B cell (primary cell): ENCODE measurements at regions not wholly inside any gene's neighbourhood (a gene's known extent, or its start where the extent isn't known, plus 50 kb on each side); places are given as distances from the start of the nearest gene placed in this dataset.

Experiments
- ATAC-seq: fragments of 200-7000 bp; cut with Tn5 transposase; one replicate; pipeline ENCODE4 v1.10.0; 2021; ENCODE audit warnings: low read depth, mild to moderate bottlenecking, moderate number of reproducible peaks, moderate library complexity
- CTCF ChIA-PET: fragments of 350-600 bp; sonication (Branson Sonifier 250); formaldehyde crosslinking; loops from one replicate; lab custom pipeline; 2021; ENCODE audit warnings: antibody characterized with exemption, inconsistent platforms; lab: Charles Lee
- POLR2A ChIA-PET: fragments of 350-600 bp; sonication (Branson Sonifier 250); formaldehyde crosslinking; loops from one replicate; lab custom pipeline; 2021; ENCODE audit warnings: antibody characterized with exemption; lab: Charles Lee
- DNase-seq: peaks from one replicate; pipeline ENCODE4 v3.0.0; 2013
- H2AFZ ChIP-seq: 2 replicates; pipeline ENCODE4 v1.6.1; 2012; ENCODE audit warnings: mild to moderate bottlenecking, low read depth, low read length; ENCODE audit not compliant: insufficient read depth, poor library complexity, severe bottlenecking
- H3K27ac ChIP-seq, 2 donors: 1 replicate in 1 of 2; 2 replicates in 1 of 2; pipeline ENCODE4 v1.5.1; 2012 to 2013; ENCODE audit warnings: low read length in 2 of 2, mild to moderate bottlenecking in 2 of 2, moderate library complexity in 1 of 2
- H3K27me3 ChIP-seq, 4 experiments: fragments of 200-600 bp in 1 of 4; sonication (generic) in 1 of 4; replicated peaks in 1 of 4; 1 replicate in 2 of 4; 2 replicates in 2 of 4; pipeline versions ENCODE4 v1.6.1 to v1.7.0; 2013 to 2016; ENCODE audit warnings: low read length in 3 of 4, mild to moderate bottlenecking in 2 of 4, mixed read lengths in 1 of 4, moderate library complexity in 1 of 4; ENCODE audit not compliant: insufficient read depth in 4 of 4, control insufficient read depth in 3 of 4; ENCODE audit errors: control extremely low read depth in 1 of 4
- H3K36me3 ChIP-seq, 2 experiments: replicated peaks in 1 of 2; 1 replicate in 1 of 2; 2 replicates in 1 of 2; pipeline versions ENCODE4 v1.6.1 to v1.7.1; 2013; ENCODE audit warnings: low read length in 1 of 2; ENCODE audit not compliant: insufficient read depth in 2 of 2, control insufficient read depth in 1 of 2; ENCODE audit errors: control extremely low read depth in 1 of 2, extremely low read depth in 1 of 2
- H3K4me1 ChIP-seq, 2 donors: fragments of 200-600 bp in 1 of 2; sonication (generic) in 1 of 2; 1 replicate in 1 of 2; 2 replicates in 1 of 2; pipeline versions ENCODE4 v1.5.1 to v1.6.1; 2013 to 2017; ENCODE audit warnings: low read length in 2 of 2; ENCODE audit not compliant: control insufficient read depth in 2 of 2, insufficient read depth in 2 of 2
- H3K4me2 ChIP-seq: replicated peaks from 2 replicates; pipeline ENCODE3; 2012; ENCODE audit warnings: mild to moderate bottlenecking, low read depth, low read length; ENCODE audit not compliant: poor library complexity, severe bottlenecking
- H3K4me3 ChIP-seq, 5 experiments: fragments of 200-600 bp in 1 of 5; sonication (generic) in 1 of 5; 1 replicate in 3 of 5; 2 replicates in 2 of 5; pipeline versions ENCODE4 v1.5.1 to v1.7.0; 2011 to 2016; ENCODE audit warnings: low read length in 4 of 5, mild to moderate bottlenecking in 4 of 5, low read depth in 2 of 5, control low read depth in 1 of 5, moderate library complexity in 1 of 5; ENCODE audit not compliant: insufficient read depth in 1 of 5; ENCODE audit errors: control extremely low read depth in 1 of 5, extremely low read depth in 1 of 5
- H3K79me2 ChIP-seq: fragments of 200-600 bp; sonication (generic); one replicate; pipeline ENCODE4 v1.6.0; 2016; ENCODE audit warnings: low read length; ENCODE audit not compliant: control insufficient read depth, insufficient read depth
- H3K9ac ChIP-seq: fragments of 200-600 bp; sonication (generic); 2 replicates; pipeline ENCODE4 v1.6.1; 2017; ENCODE audit warnings: mild to moderate bottlenecking, low read length, moderate library complexity
- H3K9me3 ChIP-seq, 3 donors: one replicate each; pipeline versions ENCODE4 v1.6.1 to v1.7.1; 2013; ENCODE audit warnings: low read length in 2 of 3; ENCODE audit not compliant: control insufficient read depth in 2 of 3, insufficient read depth in 1 of 3; ENCODE audit errors: control extremely low read depth in 1 of 3
- H4K20me1 ChIP-seq: 2 replicates; pipeline ENCODE4 v1.6.0; 2012; ENCODE audit warnings: mild to moderate bottlenecking, low read length; ENCODE audit not compliant: insufficient read depth, control insufficient read depth, poor library complexity, severe bottlenecking
- H3K27ac Mint-ChIP-seq: one replicate; pipeline ENCODE4 v1.8.0; 2021; ENCODE audit warnings: mixed read lengths
- H3K27me3 Mint-ChIP-seq: one replicate; pipeline ENCODE4 v1.8.0; 2021; ENCODE audit warnings: mixed read lengths
- H3K4me1 Mint-ChIP-seq: one replicate; pipeline ENCODE4 v1.8.0; 2021; ENCODE audit warnings: mixed read lengths
- H3K4me3 Mint-ChIP-seq: one replicate; pipeline ENCODE4 v1.8.0; 2021; ENCODE audit warnings: mixed read lengths
- H3K9me3 Mint-ChIP-seq: one replicate; pipeline ENCODE4 v1.8.0; 2022; ENCODE audit warnings: mixed read lengths; ENCODE audit not compliant: insufficient read depth
- EZH2 ChIP-seq: IDR thresholded peaks from 2 replicates; pipeline ENCODE4 v1.6.1; 2012; ENCODE audit warnings: borderline replicate concordance, low read depth, mild to moderate bottlenecking, moderate library complexity, low read length; ENCODE audit not compliant: insufficient read depth, poor library complexity, severe bottlenecking
- WGBS: methylation state at CpG from one replicate; pipeline ENCODE4 v1.1.5; 2013; ENCODE audit warnings: missing lambda C conversion rate; ENCODE audit not compliant: insufficient coverage; 5-methylcytosine and 5-hydroxymethylcytosine counted together
- intact Hi-C: fragments of 100-400 bp; cut with micrococcal nuclease; formaldehyde crosslinking; loops from one replicate; pipeline ENCODE4 v1.10.0; 2022
- TF ChIP-seq, protein P1 (sequence below): fragments of 200-600 bp; IDR thresholded peaks from one replicate; pipeline ENCODE4 v1.8.0; 2022; ENCODE audit warnings: antibody characterized with exemption, mild to moderate bottlenecking

DNA sequence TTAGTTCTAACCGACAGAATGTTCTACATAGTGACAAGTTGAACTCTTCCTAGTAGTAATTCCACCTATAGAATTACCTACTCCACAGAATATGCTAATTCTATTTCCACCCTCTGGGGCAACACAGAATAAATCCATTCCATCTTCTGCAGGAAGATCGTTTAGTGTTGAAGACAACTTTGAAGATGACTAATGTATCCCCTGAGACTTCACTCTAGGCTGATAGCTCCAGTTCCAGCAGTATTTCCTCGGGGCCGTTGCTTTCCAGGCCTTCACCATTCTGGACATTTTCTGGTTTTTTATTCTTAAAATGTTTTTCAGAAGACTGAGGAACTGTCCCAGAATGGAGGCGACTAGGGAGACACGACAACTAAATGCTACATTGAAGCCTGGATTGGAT, 61.0 kb upstream of the CSF1 start:
- TF ChIP-seq, protein P1, sequence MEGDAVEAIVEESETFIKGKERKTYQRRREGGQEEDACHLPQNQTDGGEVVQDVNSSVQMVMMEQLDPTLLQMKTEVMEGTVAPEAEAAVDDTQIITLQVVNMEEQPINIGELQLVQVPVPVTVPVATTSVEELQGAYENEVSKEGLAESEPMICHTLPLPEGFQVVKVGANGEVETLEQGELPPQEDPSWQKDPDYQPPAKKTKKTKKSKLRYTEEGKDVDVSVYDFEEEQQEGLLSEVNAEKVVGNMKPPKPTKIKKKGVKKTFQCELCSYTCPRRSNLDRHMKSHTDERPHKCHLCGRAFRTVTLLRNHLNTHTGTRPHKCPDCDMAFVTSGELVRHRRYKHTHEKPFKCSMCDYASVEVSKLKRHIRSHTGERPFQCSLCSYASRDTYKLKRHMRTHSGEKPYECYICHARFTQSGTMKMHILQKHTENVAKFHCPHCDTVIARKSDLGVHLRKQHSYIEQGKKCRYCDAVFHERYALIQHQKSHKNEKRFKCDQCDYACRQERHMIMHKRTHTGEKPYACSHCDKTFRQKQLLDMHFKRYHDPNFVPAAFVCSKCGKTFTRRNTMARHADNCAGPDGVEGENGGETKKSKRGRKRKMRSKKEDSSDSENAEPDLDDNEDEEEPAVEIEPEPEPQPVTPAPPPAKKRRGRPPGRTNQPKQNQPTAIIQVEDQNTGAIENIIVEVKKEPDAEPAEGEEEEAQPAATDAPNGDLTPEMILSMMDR: no peak
- no peak for TF ChIP-seq EZH2
- Histone ChIP-seq H4K20me1 (no peaks in the 10 kb centered on the region), H3K27me3 (no peaks in the 10 kb centered on the region), H3K4me2 (no peak overlapping the region), H3K4me1 (no peaks in the 10 kb centered on the region), H3K79me2 (no peaks in the 10 kb centered on the region), H3K27ac (no peak overlapping the region), H3K9ac (no peak overlapping the region), H3K9me3 (no peaks in the 10 kb centered on the region), H2AFZ (no peak overlapping the region), H3K4me3 (no peak overlapping the region), H3K36me3 (no peaks in the 10 kb centered on the region)
- ChIA-PET POLR2A (no interaction called here), CTCF (no interaction called here)
- ATAC-seq (no peak), DNase-seq (no peak)
- Mint-ChIP-seq H3K4me1 (no peaks in the 10 kb centered on the region), H3K4me3 (no peak overlapping the region), H3K27ac (no peak overlapping the region), H3K9me3 (no peaks in the 10 kb centered on the region), H3K27me3 (peaks cover 5% of the 10 kb centered on the region)
- intact Hi-C loops: no loop called here
- 94% methylated on average over 5 of the region's 6 CpGs for WGBS

- intact Hi-C loops: no loop called here
- no peaks in the 10 kb centered on the region for H4K20me1 ChIP-seq
- H3K9ac ChIP-seq: no peak overlapping the region
- H3K4me1 Mint-ChIP-seq: no peaks in the 10 kb centered on the region
- CTCF ChIA-PET: no interaction called here
- H3K27ac Mint-ChIP-seq: no peak overlapping the region
- H3K36me3 ChIP-seq: no peaks in the 10 kb centered on the region
- H3K4me3 Mint-ChIP-seq: no peak overlapping the region
- DNase-seq (no peak), ATAC-seq (no peak)
- H2AFZ ChIP-seq: no peak overlapping the region
- no peaks in the 10 kb centered on the region for H3K9me3 ChIP-seq
- no peak overlapping the region for H3K4me3 ChIP-seq
- H3K27me3 Mint-ChIP-seq: peaks cover 5% of the 10 kb centered on the region
- POLR2A ChIA-PET: no interaction called here
- WGBS: 100% methylated on average over 4 of the region's 7 CpGs
- H3K27me3 ChIP-seq: no peaks in the 10 kb centered on the region
- H3K4me1 ChIP-seq: no peaks in the 10 kb centered on the region
- no peak for TF ChIP-seq EZH2
- TF ChIP-seq, protein P1: no peak
- H3K27ac ChIP-seq: no peak overlapping the region
- H3K79me2 ChIP-seq: no peaks in the 10 kb centered on the region
- no peaks in the 10 kb centered on the region for H3K9me3 Mint-ChIP-seq
- no peak overlapping the region for H3K4me2 ChIP-seq
Measured at GRCh38 chr1:109847251-109847650, 63.4 kb upstream of the CSF1 start.
